HUES48 (cell line): ENCODE measurements at regions not wholly inside any gene's neighbourhood (a gene's known extent, or its start where the extent isn't known, plus 50 kb on each side); places are given as distances from the start of the nearest gene placed in this dataset.
"Not testable (repeated sequence)": the region's sequence is repeated elsewhere in the genome, so short reads cannot be mapped to it uniquely, and the experiment has no call there.

Experiments
- H3K27ac ChIP-seq: one replicate; pipeline ENCODE4 v1.7.0; 2013; ENCODE audit warnings: low read depth, low read length, inconsistent platforms
- H3K27me3 ChIP-seq: 2 replicates; pipeline ENCODE4 v1.6.1; 2013; ENCODE audit warnings: mild to moderate bottlenecking, low read length; ENCODE audit not compliant: control insufficient read depth, insufficient read depth
- H3K36me3 ChIP-seq: 2 replicates; pipeline ENCODE4 v1.6.1; 2013; ENCODE audit warnings: low read length; ENCODE audit not compliant: control insufficient read depth, insufficient read depth
- H3K4me1 ChIP-seq: 2 replicates; pipeline ENCODE4 v1.6.1; 2013; ENCODE audit warnings: mild to moderate bottlenecking, low read length; ENCODE audit not compliant: control insufficient read depth, insufficient read depth
- H3K4me3 ChIP-seq: 2 replicates; pipeline ENCODE4 v1.5.1; 2013; ENCODE audit warnings: mild to moderate bottlenecking, low read depth, low read length
- H3K9ac ChIP-seq: 2 replicates; pipeline ENCODE4 v1.6.1; 2013; ENCODE audit warnings: mild to moderate bottlenecking, low read depth, low read length, moderate library complexity
- H3K9me3 ChIP-seq: 2 replicates; pipeline ENCODE4 v1.6.1; 2013; ENCODE audit warnings: low read length; ENCODE audit not compliant: control insufficient read depth, insufficient read depth

DNA sequence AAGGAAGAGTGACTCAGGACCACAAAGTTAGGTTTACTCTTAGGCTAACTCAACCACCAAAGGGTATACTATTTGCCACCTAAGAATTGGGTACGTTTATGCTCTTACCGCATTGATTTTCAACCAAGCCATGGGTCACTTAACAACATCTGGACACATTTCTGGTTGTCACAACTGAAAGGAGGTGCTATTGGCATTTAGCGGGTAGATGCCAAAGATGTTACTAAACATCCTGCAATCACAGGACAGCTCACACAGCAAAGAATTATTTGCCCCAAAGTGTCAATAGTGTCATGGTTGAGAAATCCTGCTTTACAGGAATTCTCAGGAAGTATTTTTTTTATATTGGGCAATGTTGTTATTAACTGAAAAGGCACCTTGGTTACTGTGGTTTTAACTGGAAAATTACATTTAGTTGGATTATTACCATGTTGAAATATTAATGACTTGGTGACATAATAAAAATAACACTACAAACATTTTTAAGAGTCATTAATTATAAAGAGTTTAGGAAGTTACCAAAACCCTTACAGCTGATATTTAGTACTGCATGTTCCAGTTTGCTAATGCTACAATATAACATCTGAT is 185.0 kb upstream of the TMEM196 start:
- Histone ChIP-seq H3K9ac (no peak overlapping the region), H3K36me3 (peaks cover 74% of the 10 kb centered on the region), H3K27me3 (no peaks in the 10 kb centered on the region), H3K4me1 (no peaks in the 10 kb centered on the region), H3K4me3 (no peak overlapping the region), H3K27ac (no peak overlapping the region), H3K9me3 (peaks cover 37% of the 10 kb centered on the region)

DNA sequence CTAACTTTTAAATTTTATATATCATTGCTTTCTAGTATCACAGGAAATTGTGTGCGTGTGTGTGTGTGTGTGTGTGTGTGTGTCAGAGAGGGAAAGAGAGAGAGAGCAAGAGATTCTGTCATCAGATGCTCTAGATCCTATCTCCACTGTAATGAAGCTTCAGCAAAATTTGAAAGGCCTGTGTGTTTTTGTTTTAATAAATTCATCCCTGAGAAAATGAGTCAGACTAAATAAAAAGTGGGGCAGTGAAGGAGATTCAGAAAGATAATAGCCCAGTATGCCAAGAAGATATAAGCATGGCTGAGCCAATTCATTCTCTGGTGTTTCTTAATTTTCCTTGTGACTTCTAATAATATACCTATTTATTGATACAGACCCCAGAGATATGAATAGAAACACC is 184.2 kb upstream of the TMEM196 start:
- H3K9me3 ChIP-seq = peaks cover 37% of the 10 kb centered on the region
- H3K36me3 ChIP-seq = peaks cover 68% of the 10 kb centered on the region
- H3K4me1 ChIP-seq = no peaks in the 10 kb centered on the region
- H3K4me3 ChIP-seq = no peak overlapping the region
- no peak overlapping the region for H3K27ac ChIP-seq
- no peak overlapping the region for H3K9ac ChIP-seq
- no peaks in the 10 kb centered on the region for H3K27me3 ChIP-seq

DNA sequence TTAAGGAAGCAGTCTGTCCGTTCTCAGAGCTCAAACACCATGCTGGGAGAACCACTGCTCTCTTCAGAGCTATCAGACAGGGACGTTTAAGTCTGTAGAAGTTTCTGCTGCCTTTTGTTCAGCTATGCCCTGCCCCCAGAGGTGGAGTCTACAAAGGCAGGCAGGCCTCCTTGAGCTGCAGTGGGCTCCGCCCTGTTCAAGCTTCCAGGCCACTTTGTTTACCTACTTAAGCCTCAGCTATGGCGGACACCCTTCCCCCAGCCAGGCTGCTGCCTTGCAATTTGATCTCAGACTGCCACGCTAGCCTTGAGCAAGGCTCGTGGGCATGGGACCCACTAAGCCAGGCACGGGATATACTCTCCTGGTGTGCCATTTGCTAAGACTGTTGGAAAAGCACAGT is 180.7 kb upstream of the TMEM196 start:
- H3K9ac ChIP-seq, H3K27ac ChIP-seq, H3K27me3 ChIP-seq, H3K4me3 ChIP-seq, H3K4me1 ChIP-seq: not testable (repeated sequence)
- H3K9me3 ChIP-seq = peaks cover 37% of the 10 kb centered on the region
- H3K36me3 ChIP-seq = peaks cover 48% of the 10 kb centered on the region

DNA sequence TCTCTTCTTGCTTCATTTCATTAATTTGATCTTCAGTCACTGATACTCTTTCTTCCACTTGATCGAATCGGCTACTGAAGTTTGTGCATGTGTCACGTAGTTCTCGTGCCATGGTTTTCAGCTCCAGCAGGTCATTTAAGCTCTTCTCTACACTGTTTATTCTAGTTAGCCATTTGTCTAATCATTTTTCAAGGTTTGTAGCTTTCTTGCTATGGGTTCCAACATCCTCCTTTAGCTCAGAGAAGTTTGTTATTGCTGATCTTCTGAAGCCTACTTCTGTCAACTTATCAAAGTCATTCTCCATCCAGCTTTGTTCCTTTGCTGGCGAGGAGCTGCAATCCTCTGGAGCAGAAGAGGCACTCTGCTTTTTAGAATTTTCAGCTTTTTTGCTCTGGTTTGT is 180.0 kb upstream of the TMEM196 start:
- H3K9ac ChIP-seq, H3K4me1 ChIP-seq, H3K4me3 ChIP-seq: not testable (repeated sequence)

DNA sequence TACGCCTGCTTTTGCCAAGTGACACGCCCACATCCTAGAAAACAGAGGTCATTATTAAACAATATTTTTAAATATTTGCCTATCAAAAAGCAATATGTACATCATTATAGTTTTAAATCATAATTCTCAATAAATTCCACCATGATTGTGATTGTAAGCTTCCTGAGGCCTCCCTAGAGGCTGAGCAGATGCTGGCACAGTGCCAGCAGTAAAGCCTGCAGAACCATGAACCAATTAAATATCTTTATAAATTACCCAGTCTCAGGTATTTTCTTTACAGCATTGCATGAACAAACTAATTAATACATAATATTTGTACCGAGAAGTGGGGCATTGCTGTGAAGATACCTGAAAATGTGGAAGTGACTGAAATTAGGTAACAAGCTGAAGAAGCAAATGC is 174.7 kb upstream of the TMEM196 start:
- Histone ChIP-seq H3K27ac (no peak overlapping the region), H3K36me3 (peaks cover 7% of the 10 kb centered on the region), H3K4me1 (no peaks in the 10 kb centered on the region), H3K9me3 (no peaks in the 10 kb centered on the region; the same call in none of the 2 replicates), H3K27me3 (no peaks in the 10 kb centered on the region), H3K4me3 (no peak overlapping the region), H3K9ac (no peak overlapping the region)

More for the DNA sequence above, 180.0 kb upstream of the TMEM196 start:
- peaks cover 36% of the 10 kb centered on the region for H3K9me3 ChIP-seq
- not testable (repeated sequence) for H3K27me3 ChIP-seq, H3K27ac ChIP-seq
- H3K36me3 ChIP-seq = peaks cover 41% of the 10 kb centered on the region

DNA sequence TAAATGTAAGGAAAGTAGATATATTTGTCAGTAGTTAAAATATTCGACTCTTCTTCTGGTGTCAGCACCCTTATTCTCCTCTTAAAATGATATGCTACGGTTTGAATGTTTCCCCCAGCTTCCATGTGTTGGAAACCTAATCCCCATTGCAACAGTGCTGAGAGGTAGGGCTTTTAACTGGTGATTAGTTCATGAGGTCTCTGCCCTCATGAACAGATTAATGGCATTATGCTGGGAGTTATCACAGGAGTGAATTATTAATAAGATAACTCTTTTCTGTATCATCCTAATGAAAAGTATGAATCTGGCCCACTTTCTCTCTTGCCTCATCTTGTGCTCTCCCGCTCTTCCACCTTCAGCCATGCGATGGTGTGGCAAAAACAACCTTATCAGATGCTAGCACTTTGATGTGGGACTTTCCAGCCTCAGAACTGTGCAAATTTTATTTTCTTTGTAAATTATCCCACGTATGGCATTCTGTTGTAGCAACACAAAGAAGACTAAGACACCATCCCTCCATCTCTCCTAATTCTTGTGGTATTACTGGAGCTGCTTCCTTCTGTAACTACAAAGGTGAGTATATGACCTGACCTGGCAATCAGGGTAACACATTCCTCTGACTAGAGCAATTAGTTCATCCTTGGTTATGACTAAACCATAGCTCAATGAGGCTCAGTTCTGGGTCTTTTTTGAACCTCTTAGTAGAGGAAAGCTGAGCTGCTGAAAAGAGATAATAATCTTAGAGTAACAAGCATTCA is 171.1 kb upstream of the TMEM196 start:
- Histone ChIP-seq H3K4me3 (no peak overlapping the region), H3K4me1 (no peaks in the 10 kb centered on the region), H3K27me3 (no peaks in the 10 kb centered on the region), H3K9me3 (no peaks in the 10 kb centered on the region), H3K27ac (no peak overlapping the region), H3K36me3 (peaks cover 13% of the 10 kb centered on the region), H3K9ac (no peak overlapping the region)

DNA sequence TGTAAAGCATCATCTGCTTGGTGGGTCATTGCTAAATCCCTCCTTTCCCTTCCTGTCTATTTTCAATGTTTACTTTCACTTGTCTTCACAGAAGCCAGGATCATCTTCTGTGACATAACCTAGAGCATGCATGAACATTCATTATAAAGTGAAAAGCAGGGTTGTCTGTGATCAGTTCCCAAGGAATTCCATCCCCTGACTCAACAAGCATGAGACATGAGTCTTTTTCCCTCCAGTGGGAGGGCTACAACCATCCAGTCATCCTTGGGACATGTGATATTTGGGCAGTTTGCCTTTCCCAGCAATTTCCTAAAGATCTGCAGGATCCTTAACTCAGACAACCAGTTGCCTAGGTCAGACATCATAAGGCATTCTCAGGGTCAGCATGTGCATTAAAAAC is 166.3 kb upstream of the TMEM196 start:
- Histone ChIP-seq H3K9ac (no peak overlapping the region), H3K9me3 (no peaks in the 10 kb centered on the region), H3K36me3 (peaks cover 10% of the 10 kb centered on the region), H3K27ac (no peak overlapping the region), H3K4me1 (no peaks in the 10 kb centered on the region), H3K27me3 (no peaks in the 10 kb centered on the region), H3K4me3 (no peak overlapping the region)

DNA sequence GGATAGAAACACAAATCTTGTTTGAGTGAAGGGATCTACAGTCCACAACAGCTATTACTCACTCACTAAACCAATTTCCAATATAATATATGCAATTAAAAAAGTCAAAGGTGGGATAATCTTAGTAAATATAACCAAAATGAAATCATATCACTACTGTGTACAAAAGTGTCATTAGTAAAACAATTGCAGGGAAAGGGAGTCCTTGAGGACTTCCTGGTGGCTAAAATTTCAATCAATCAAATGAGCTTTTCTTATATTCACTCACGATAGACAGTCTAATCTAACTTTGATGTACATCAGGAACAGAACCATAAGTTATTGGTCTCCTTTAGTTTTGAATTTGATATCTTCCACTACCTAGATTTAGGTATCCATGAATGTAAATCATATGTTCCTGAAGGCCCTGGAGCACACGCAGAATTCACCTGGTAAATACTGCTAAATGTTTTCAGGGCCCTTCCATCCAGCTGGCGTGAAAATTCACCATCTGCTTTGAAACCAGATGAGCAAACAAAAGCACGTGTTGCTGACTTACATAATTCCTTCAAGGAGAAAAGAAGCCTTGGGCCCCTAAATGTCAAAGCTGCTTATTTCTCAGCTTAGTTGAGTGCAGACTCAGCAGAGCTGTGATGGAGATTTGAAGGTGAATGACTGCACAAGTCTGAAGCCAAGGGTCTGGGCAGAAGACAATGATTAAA is 159.3 kb upstream of the TMEM196 start:
- no peaks in the 10 kb centered on the region for H3K27me3 ChIP-seq
- no peaks in the 10 kb centered on the region for H3K9me3 ChIP-seq
- no peaks in the 10 kb centered on the region for H3K4me1 ChIP-seq
- no peak overlapping the region for H3K27ac ChIP-seq
- H3K9ac ChIP-seq = no peak overlapping the region
- H3K36me3 ChIP-seq = no peaks in the 10 kb centered on the region
- H3K4me3 ChIP-seq = no peak overlapping the region

DNA sequence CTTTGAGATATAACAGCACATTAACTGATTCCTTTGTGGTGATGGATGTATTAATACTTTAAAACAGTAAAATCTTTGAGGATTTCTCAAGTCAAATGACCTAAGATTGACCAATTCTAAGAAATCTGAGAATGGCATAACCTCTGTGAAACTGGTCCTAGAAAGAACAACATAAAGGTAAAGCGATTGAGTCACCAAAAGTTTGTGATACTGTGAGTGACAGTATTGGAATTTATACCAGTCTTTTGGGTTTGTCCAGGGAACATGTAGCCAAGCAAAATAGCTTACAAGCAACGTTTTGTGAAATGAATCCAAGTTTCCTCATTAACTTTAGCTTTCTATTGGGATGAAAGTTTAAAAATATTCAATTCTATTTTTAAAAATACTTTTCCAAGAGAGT is 157.4 kb upstream of the TMEM196 start:
- Histone ChIP-seq H3K9me3 (no peaks in the 10 kb centered on the region), H3K27me3 (no peaks in the 10 kb centered on the region), H3K4me1 (no peaks in the 10 kb centered on the region), H3K27ac (no peak overlapping the region), H3K36me3 (no peaks in the 10 kb centered on the region), H3K4me3 (no peak overlapping the region), H3K9ac (no peak overlapping the region)

DNA sequence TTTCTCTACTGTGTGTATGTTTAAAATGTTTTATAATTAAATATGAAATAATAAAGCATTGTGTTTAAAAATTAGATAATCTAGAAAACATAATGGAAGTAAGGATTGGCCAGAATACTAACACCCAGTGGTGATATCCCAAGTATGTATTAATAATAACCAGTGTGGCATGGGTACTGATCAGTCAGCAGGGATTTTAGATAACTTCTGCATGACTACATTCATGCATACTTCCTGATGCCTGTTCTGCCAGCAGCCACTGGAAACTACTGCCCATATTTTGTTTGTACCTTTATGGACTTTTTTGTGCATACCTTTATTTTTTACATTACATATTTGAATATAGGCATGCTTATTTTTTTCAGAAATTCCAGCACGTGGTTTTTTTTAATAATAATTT is 156.6 kb upstream of the TMEM196 start:
- Histone ChIP-seq H3K9ac (no peak overlapping the region), H3K4me1 (no peaks in the 10 kb centered on the region), H3K27ac (no peak overlapping the region), H3K9me3 (no peaks in the 10 kb centered on the region), H3K36me3 (no peaks in the 10 kb centered on the region), H3K4me3 (no peak overlapping the region), H3K27me3 (no peaks in the 10 kb centered on the region)

DNA sequence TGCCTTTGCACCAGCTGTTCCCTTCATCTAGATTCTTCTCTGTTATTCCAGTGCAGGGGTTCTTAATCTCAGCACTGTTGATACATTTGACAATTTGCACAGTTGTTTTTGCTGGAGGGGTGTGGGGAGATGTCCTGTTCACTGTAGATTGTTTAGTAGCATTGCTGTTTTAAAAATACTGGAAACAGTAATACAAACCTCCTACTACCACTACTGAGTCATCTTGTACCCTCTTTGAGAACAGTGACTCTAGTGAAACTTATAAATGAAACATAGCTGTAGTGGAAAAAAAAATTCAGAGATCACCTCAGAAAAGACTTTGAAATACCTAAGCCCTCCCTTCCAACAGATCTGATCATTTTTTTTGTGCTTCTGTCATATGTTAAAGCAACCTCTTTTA is 154.8 kb upstream of the TMEM196 start:
- H3K27ac ChIP-seq = no peak overlapping the region
- no peaks in the 10 kb centered on the region for H3K9me3 ChIP-seq
- H3K27me3 ChIP-seq = no peaks in the 10 kb centered on the region
- H3K4me3 ChIP-seq = no peak overlapping the region
- H3K9ac ChIP-seq = no peak overlapping the region
- H3K36me3 ChIP-seq = no peaks in the 10 kb centered on the region
- no peaks in the 10 kb centered on the region for H3K4me1 ChIP-seq
